Endothelial cell of hepatic sinusoid (primary cell): ENCODE measurements at regions not wholly inside any gene's neighbourhood (a gene's known extent, or its start where the extent isn't known, plus 50 kb on each side); places are given as distances from the start of the nearest gene placed in this dataset.
"Not testable (repeated sequence)": the region's sequence is repeated elsewhere in the genome, so short reads cannot be mapped to it uniquely, and the experiment has no call there.

Source experiments
- in situ Hi-C: cut with HindIII; loops from 2 replicates; pipeline ENCODE4 v1.10.0; 2017; ENCODE audit warnings: low sequenced_read_pairs

DNA sequence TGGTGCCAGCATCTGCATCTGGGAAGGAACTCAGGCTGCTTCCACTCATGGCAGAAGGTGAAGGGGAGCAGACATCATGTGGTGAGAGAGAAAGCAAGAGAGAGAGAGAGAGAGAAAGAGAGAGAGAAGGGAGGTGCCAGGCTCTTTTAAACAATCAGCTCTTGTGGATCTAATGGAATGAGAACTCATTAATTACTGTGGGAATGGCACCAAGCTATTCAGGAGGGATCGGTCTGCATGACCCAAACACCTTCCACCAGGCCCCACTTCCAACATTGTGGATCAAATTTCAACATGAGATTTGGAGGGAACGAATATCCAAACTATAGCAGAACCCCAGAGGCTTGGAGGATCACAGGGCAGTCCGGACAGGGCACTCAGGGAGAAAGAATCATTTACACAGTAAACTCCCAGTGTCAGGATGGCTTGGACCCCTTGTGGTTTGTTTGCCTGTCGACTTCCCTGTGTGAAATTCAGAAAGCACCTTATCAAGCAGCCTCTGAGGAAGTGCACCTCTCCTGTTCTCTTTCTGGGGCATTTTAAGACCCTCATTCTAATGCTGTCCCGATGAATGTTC is 308.5 kb downstream of the REEP3 start:
- in situ Hi-C loops: no loop called here

DNA sequence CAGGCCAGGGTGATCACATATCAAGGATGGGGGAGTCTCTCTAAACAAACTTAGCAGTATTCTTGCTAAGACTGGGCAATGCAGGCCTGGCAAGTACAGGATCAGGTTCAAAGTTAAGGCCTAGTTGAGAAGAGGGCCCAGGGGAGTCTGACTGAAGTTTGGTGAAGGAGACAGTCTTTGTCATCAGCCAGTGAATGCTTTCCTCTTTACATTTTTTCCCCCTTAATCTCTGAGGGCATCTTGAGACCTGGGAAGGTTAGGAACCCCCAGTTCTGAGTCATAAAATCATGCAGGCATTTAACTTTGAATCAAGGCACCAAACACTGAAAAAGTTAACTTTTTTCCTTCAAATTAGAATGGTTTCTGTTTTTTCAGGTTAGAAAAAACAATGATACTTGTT is 311.5 kb downstream of the REEP3 start:
- in situ Hi-C loops: no loop called here

DNA sequence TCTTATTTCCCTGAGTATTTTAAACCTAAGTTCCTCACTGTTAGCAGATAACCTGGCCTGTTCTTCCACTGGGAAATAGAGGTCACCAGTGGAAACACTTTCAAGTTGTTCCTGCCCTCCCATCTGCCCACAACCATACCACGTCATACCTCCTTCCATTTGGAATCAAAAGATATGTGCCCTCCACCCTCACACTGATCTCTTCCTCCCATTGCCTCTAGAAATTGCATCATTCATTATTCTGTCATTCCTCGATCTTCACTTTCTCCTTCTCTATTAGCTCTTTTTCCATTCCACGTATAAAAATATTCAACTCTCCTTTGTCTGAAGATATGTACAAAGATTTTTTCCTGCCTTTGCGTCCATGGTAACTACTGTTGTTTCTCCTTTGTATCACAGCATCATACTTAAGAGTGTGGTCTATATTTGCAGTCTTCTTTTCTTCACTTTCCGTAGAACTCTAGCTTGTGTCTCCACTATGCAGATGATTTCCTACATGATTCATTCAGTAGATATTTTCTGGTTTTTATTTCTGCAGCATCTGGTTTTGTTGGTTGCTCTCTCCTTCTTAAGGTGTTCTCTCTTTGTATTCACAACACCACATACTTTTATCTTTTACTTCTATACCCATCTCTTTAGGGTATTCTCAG is 312.3 kb downstream of the REEP3 start:
- in situ Hi-C loops: no loop called here

DNA sequence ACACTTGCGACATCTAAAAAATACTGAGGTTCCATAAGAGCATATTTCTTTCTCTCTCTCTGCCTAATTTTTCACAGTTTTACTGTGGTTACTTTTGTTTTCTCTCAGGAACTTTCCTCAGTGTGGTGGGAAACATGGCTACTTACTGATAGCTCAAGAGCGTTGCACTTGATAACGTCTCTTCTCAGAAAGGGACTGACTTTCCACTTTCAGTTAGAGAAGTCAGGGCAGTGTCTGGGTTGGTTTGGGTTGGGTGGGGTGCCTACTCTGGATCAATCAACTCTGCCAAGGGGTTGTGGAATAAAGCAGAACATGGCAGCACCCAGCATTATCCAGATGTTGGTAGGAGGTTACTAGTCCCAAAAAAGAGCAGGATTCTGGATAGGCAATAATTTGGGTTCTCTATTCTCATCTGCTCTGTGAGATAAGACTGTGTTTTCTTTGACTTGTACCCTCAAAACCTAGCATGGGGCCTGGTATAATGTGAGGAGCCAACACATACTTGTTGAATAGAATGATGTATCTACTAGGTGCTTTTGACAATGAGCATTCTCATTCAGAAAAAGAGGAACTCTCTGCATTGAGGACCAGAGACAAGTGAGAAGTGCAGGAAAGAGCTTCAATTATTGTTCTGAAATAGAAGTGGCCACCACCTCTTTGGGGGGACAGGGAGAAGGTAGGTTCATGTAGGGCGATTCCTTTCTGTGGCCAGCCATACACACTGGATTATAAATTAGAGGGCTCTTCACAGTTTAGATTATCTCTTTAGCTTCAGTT is 315.7 kb downstream of the REEP3 start:
- in situ Hi-C loops: no loop called here

DNA sequence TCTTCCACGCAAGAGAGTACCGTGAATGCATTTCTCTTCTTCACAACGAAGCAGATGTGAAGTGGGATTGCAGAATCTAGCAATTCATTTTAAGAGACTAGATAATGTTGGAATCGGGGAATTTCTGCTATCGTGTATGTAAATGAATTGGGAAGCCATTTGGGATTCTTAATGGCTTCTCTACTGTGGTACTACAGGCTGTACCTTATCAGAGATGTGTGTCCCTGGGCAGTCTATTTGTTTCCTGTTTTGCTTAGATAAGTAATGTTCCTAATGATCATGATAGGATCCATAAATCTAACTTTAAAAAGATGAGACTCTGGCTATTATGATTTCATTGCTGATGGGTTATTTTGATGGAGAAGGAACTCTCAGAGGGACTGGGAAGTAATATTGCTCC is 320.6 kb downstream of the REEP3 start:
- in situ Hi-C loops: no loop called here

DNA sequence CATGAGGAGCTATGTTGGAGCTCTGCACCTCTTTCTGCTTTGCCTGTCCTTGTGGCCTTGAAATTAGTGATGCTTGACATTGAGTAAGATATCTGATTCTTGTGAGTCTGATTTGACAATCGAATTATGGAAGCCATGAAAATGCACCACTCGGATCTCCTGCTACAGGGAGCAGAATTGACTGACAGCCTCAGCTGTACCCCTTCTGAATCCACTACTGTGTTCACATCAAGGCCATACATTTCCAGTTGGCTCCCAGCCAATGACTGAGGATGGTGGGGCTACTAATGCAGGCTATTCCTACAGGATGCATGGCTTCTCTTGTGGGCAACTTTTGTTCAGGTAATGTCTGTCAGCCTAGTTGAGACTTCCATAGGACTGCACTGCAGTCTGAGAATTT is 321.9 kb downstream of the REEP3 start:
- in situ Hi-C loops: no loop called here

DNA sequence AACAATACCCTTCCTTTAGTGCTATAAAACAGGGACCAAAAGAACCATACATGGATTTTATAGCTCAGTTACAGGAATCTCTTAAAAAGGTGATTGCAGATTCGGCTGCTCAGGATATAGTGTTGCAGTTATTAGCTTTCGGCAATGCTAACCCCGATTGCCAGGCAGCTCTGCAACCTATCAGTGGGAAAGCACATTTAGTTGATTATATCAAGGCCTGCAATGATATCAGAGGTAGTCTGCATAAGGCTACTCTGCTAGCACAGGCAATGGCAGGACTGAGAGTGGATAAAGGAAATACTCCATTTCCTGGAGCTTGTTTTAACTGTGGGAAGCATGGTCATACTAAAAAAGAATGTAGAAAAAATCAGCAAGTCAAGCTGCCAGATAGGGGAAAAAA is 327.7 kb downstream of the REEP3 start:
- in situ Hi-C loops: not testable (repeated sequence)

DNA sequence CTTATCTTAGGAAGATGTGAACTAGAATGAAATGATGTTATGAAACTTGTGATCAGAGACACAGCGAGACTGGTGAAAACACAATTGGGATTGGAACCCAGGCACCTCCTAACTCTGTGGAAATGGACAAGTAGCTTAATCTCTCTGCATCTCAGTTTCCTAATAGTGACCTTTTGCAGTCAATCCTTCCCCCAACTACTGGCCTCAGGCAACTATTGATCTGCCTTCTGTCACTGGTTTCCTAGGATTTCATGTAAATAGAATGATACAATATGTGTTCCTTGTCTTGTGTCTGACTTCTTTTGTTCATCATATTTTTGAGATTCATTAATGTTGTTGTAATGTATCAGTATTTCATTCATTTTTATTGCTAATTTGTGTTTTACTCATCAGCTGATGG is 341.7 kb downstream of the REEP3 start:
- in situ Hi-C loops: no loop called here

DNA sequence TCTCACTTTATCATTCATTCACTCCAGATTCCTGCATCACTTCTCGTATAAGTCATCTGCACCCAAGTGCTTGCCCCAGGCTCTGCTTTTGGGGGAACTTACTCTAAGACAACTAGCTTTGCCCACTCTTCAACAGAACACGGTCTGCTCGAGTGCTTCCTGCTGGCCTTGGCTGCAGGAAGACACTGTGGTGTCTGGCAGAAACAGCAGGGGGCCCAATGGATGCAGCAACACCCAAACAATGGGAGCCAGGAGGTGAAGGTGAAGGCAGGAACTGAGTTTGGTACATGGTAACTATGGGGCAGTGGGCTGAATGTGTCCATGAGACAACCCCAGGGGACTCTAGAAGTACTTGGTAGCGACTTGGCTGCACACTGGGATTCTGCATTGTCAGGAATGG is 344.0 kb downstream of the REEP3 start:
- in situ Hi-C loops: no loop called here

DNA sequence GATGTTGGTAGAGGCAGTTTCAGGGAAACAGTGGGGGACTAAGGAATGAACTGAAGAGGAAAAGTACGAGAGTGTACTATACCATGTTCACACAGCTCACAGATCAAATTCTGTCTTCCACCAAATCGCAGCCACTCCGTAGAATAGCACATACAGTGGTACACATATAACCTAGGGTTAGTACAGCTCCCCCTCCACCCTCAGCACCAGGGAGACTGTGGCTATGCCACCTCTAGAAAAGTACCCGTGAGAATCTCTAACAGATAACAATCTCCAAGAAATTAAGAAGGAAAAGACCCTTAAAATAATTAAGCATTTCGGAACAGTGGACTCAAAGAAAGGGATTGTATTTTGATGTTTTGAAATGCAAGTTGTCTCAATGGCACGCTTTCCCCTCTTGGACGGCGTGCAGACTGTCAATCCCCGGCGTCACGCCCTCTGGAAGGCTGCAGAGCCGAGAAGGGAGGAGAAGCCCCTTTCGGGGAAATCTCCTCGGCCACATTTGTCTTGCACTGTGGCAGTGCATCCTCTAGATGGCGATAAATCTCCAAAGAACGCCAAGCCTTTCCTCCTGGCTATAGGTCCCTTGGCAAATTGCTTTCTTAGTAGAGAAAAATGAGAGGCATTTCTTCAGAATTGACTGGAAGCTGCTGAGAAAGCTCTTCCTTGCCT is 345.0 kb downstream of the REEP3 start:
- in situ Hi-C loops: no loop called here

DNA sequence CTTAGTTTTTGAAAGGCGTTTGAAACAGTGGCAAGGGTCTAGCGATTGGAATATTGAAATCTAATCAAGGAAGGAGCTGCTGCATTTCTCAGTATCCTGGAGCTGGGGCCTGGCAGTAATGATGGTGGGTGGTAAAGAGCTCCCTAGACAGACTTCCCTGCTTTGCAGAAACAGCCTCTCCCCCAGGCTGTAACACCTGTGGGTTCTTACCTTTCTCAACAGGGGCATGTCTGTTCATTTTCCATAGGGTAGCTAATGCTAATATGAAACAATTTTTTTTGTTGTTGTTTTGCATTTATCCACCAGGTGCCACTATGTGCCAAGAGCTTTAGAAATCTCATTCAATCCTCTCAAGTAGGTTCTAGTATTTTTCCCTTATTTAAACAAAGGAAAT is 345.5 kb downstream of the REEP3 start:
- in situ Hi-C loops: no loop called here

DNA sequence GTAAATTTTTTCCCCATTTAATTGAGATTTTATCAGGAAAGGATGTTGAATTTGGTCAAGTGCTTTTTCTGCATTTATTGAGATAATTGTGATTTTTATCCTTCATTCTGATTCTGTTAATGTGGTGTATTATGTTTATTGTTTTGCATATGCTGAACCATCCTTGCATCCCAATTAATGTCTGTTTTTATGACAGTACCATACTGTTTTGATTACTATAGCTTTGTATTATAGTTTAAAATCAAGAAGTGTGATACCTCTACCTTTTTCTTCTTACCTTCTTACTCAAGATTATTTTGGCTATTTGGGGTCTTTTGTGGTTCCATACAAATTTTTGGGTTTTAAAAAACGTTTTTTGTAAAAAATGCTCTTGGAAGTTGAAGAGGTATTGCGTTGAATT is 357.2 kb downstream of the REEP3 start:
- in situ Hi-C loops: no loop called here

DNA sequence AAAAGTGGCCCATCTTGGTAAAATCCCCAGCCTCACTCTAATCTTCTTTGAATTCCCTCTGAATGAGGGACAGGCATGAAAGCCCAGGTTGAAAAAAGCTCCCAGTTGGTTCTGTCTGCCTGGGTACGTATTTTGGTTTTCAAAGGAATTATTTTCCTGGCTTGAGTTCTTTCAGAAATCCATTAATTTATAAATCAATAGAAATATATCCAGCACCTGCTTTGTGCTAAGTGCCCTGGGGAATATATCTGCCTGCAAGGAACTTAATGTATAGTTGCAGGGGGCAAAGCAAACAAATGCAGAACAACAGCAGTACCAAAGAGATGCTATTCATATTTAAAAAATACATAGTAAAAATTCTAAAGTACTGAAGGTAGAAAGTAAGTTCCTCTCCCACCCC is 362.7 kb downstream of the REEP3 start:
- in situ Hi-C loops: no loop called here

DNA sequence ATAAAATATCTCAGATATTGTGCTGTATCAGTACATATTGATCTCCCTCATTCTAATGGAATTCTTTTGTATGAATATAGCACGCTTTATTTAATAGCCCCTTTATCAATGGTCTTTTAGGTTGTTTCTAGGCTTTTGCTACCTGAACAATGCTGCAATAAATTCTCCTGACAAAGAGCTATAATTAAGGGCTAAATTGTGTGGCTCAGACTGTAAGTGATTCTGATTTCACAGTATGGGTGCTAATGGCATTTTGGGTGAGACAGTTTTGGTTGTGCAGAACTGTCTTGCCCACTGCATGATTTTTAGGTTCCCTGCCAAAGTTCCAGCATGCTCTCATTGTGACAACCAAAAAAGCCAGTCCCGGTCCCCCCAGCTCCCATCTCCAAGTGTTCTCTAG is 363.2 kb downstream of the REEP3 start:
- in situ Hi-C loops: no loop called here

DNA sequence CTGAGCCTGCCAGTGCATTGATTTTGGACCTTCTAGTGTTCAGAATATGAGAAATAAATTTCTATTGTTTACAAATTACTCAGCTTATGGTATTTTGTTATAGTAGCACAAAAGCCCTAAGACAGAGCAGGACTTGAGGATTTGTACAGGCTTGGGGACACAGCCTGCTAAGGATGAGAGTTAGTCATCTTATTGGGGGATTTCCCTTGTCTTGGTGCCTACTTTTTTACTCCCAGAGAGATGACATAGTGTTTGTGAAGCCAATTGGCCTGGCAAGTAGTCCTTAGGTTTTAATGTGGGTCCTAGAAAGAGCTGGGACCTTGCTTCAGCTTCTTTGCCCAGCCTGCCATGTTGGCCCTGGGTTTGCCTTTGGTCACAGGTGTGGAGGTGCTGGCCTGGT is 364.0 kb downstream of the REEP3 start:
- in situ Hi-C loops: no loop called here

DNA sequence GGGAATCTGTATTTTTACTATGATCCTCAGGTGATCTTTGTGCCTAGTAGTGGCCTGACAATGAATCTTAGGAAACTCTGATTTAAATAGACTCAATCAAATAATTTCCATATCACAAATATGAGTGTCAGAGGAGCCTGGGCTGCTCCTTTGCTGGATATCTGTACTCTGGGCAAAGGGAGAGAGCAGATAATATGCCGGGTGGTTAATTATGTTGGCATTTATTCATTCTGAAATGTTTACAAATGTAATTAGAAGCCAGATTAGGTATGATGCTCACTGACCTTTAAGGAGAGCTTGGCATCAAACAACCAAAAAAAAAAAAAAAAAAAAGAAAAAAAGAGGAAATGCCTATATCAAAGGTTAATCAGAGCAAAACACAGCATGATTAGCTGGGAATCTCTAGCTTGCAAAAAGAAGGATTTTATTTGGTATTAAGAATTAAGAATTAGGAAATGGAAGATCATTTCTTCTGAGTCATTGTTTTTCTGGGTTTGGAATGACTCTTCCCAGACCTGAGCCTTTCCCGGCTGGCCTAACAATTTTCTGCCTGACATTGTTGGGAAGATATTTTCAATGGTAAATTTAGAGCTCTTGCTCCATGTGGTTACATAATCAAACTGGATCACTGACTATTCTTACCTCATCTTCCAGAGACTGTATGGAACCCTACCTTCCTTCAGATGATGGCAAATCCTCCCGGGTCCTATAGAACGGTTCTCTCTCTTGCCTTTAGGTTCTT is 365.3 kb downstream of the REEP3 start:
- in situ Hi-C loops: no loop called here

DNA sequence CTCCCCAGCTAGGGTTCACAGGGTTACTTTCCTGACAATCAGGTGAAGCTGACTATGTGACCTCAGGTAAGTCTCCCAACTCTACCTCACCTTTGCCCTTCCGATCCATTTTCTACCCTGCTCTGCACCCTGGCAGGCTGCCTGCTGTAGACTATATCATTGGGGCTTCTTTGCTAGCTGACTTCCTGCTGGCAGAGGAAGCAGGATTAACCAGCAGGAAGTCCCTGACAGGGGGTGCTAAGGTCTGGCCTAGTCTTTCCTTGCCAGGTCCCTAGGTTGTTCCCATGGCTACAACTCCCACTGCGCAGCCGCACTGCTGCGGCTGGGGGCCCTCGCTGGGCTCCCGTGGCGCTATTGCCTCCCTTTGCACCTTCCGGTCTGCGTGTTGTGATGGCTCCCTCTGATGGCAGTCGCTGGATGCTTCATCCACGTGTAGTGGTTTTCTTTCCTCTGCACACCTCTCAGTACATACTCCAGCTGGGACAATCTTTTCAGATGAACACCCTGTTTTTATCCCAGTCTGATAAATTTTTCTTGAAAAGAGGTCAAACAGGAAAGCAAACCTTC is 365.9 kb downstream of the REEP3 start:
- in situ Hi-C loops: no loop called here

DNA sequence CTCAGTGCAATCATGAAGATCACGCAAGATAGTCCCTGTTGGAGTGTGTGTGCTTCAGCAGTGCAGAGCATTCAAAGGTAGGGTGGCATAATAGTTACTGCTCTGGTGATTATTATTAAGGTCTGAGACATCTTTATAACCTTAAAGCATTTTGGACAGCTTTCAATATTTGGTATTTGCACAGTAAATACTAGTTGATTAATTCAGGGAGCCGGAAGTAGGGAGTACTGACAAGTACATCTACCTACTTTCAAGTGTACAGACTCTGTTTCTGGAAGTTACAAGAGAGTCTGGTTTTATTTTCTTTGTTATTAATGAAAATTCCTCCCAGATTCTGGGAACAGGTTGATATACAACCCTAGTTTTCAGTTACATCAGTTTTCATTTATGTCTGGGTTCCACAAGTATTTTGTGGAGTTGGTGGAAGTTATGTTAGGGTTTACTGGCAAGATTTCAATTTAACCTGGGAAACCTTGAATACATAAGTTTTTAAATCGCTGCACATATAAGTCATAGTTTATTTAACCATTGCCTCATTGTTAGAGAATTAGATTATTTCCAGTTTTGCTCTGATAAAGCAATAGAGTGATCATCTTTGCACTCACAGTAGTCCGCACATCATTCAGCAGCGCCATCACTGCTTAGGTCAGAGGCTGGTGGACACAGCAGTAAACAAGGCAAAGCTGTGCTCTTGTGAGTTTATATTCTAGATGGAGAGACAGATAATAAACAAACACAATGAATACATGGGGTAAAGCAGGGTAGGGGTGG is 366.6 kb downstream of the REEP3 start:
- in situ Hi-C loops: no loop called here

DNA sequence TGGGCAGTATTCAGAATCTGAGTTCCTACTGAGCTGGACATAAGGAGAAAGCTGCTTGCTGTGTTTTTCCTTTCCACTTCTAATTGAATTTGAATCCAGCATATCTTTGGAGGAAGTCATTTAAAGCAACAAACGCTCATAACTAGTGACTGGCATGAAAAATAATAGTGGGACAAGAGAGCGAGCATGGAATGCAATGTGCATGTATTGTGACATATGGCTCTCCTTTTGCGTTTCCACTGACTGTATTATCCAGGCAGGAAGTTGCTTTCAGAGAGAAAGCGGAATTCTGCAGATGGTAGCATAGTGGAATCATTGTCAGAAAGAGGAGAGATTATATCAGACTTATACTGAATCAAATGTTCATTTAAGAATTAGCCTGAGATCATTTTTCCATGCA is 368.6 kb downstream of the REEP3 start:
- in situ Hi-C loops: no loop called here

DNA sequence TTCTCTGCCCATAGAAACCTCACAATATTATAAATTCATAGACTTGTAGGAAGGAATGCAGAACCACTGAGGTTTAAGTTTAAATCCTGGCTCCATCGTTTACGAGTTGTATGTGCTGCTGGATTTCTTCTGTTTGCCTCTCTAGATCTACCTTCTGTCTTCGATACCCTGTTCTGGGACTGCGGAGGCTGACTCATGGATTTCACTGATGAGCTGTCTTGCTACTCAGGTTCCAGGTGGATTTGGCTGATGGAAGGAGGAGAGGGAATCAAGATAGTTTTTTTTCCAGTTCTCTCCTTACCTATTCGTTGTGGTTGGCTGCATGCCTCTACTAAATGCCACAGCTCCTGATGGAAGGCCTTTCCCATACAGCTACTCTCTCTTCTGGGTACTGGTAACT is 375.8 kb downstream of the REEP3 start:
- in situ Hi-C loops: no loop called here
